H1 (cell line): ENCODE measurements at regions not wholly inside any gene's neighbourhood (a gene's known extent, or its start where the extent isn't known, plus 50 kb on each side); places are given as distances from the start of the nearest gene placed in this dataset.

Source experiments
- CTCF ChIA-PET: fragments of 300-600 bp; sonication (Branson Sonifier 250); formaldehyde crosslinking; loops from one replicate; lab custom pipeline; 2021; ENCODE audit not compliant: partially characterized antibody; lab: Charles Lee
- POLR2A ChIA-PET: fragments of 300-600 bp; sonication (Branson Sonifier 250); formaldehyde crosslinking; loops from one replicate; lab custom pipeline; 2021; ENCODE audit warnings: inconsistent platforms; ENCODE audit not compliant: partially characterized antibody; lab: Charles Lee
- DNase-seq, 2 experiments: peaks; one replicate each; pipeline versions ENCODE4 v3.0.0 to v3.0.0-alpha.2; 2010 to 2022; ENCODE audit warnings: low spot score in 2 of 2, low read depth in 1 of 2, mixed read lengths in 1 of 2
- FAIRE-seq: peaks from 2 replicates; lab custom pipeline; 2011; peaks lifted over from hg19 to GRCh38; lab: Jason Lieb, UNC
- H2AFZ ChIP-seq: 2 replicates; pipeline ENCODE4 v1.8.1; 2012; ENCODE audit warnings: low read length, inconsistent platforms
- H2AK5ac ChIP-seq: 2 replicates; pipeline ENCODE4 v1.6.1; 2013; ENCODE audit warnings: low read depth, low read length
- H2BK120ac ChIP-seq: replicated peaks from 2 replicates; pipeline ENCODE3; 2013; ENCODE audit warnings: low read depth, low read length, inconsistent platforms
- H2BK12ac ChIP-seq: 2 replicates; pipeline ENCODE4 v1.6.1; 2013; ENCODE audit warnings: low read depth, low read length
- H2BK15ac ChIP-seq: 2 replicates; pipeline ENCODE4 v1.6.1; 2013; ENCODE audit warnings: low read length
- H2BK20ac ChIP-seq: 2 replicates; pipeline ENCODE4 v1.6.1; 2013; ENCODE audit warnings: low read length
- H2BK5ac ChIP-seq: 2 replicates; pipeline ENCODE4 v1.6.1; 2013; ENCODE audit warnings: low read depth, low read length
- H3K14ac ChIP-seq: 2 replicates; pipeline ENCODE4 v1.6.1; 2013; ENCODE audit warnings: inconsistent platforms; ENCODE audit not compliant: insufficient read length
- H3K18ac ChIP-seq: 2 replicates; pipeline ENCODE4 v1.6.1; 2013; ENCODE audit warnings: low read length; ENCODE audit errors: extremely low read depth
- H3K23ac ChIP-seq: 2 replicates; pipeline ENCODE4 v1.6.1; 2013; ENCODE audit warnings: inconsistent platforms; ENCODE audit not compliant: insufficient read length
- H3K23me2 ChIP-seq: 2 replicates; pipeline ENCODE4 v1.6.1; 2013; ENCODE audit warnings: low read depth, low read length
- H3K27ac ChIP-seq: 2 replicates; pipeline ENCODE4 v1.6.1; 2011; ENCODE audit warnings: low read depth, low read length, inconsistent platforms
- H3K27me3 ChIP-seq, 4 experiments: replicated peaks in 1 of 4; 1 replicate in 1 of 4; 2 replicates in 3 of 4; pipeline versions ENCODE4 v1.6.1 to v1.8.1; 2011 to 2013; ENCODE audit warnings: low read length in 3 of 4, mild to moderate bottlenecking in 3 of 4, inconsistent platforms in 2 of 4, mixed read lengths in 2 of 4, moderate library complexity in 1 of 4; ENCODE audit not compliant: control insufficient read depth in 3 of 4, insufficient read depth in 3 of 4; ENCODE audit errors: extremely low read depth in 1 of 4
- H3K36me3 ChIP-seq, 4 experiments: 2 replicates each; pipeline versions ENCODE4 v1.6.1 to v1.8.1; 2011 to 2013; ENCODE audit warnings: mild to moderate bottlenecking in 4 of 4, low read length in 3 of 4, moderate library complexity in 2 of 4, control low read depth in 1 of 4, inconsistent platforms in 1 of 4; ENCODE audit not compliant: insufficient read depth in 4 of 4, control insufficient read depth in 2 of 4
- H3K4ac ChIP-seq: replicated peaks from 2 replicates; pipeline ENCODE3; 2013; ENCODE audit warnings: low read length, low read depth, mixed read lengths, inconsistent platforms; ENCODE audit not compliant: insufficient read length
- H3K4me1 ChIP-seq, 4 experiments: replicated peaks in 1 of 4; 1 replicate in 1 of 4; 2 replicates in 3 of 4; pipeline versions ENCODE4 v1.6.1 to v1.8.1; 2011 to 2013; ENCODE audit warnings: low read length in 3 of 4, inconsistent platforms in 2 of 4, mixed read lengths in 1 of 4; ENCODE audit not compliant: insufficient read depth in 4 of 4, control insufficient read depth in 3 of 4
- H3K4me2 ChIP-seq, 2 experiments: 2 replicates each; pipeline versions ENCODE4 v1.6.1 to v1.8.1; 2011 to 2013; ENCODE audit warnings: low read depth in 2 of 2, low read length in 2 of 2, control low read depth in 1 of 2, inconsistent platforms in 1 of 2, mild to moderate bottlenecking in 1 of 2; ENCODE audit not compliant: insufficient read depth in 1 of 2
- H3K4me3 ChIP-seq, 4 experiments: fragments of 200-600, 300-600 bp in 1 of 4; sonication (generic), shearing (Covaris generic), sonication (Bioruptor Twin) in 1 of 4; 2 replicates each; pipeline versions ENCODE4 v1.5.1 to v1.8.1; 2011 to 2016; ENCODE audit warnings: low read length in 4 of 4, low read depth in 3 of 4, control low read depth in 2 of 4, inconsistent platforms in 2 of 4, mild to moderate bottlenecking in 2 of 4, mixed read lengths in 1 of 4, moderate library complexity in 1 of 4; ENCODE audit not compliant: insufficient read depth in 2 of 4; ENCODE audit errors: extremely low read depth in 1 of 4
- H3K56ac ChIP-seq: replicated peaks from 2 replicates; pipeline ENCODE3; 2013; ENCODE audit warnings: low read depth, mild to moderate bottlenecking, mixed read lengths, low read length, inconsistent platforms; ENCODE audit not compliant: insufficient read length
- H3K79me1 ChIP-seq: 2 replicates; pipeline ENCODE4 v1.6.1; 2013; ENCODE audit warnings: low read depth, low read length, control low read depth
- H3K79me2 ChIP-seq, 2 experiments: 2 replicates each; pipeline versions ENCODE4 v1.6.1 to v1.8.1; 2012 to 2013; ENCODE audit warnings: low read length in 2 of 2, mild to moderate bottlenecking in 2 of 2, inconsistent platforms in 1 of 2; ENCODE audit not compliant: insufficient read depth in 2 of 2, control insufficient read depth in 1 of 2
- H3K9ac ChIP-seq, 4 experiments: replicated peaks in 1 of 4; 1 replicate in 1 of 4; 2 replicates in 3 of 4; pipeline versions ENCODE4 v1.6.1 to v1.8.1; 2011 to 2013; ENCODE audit warnings: low read depth in 3 of 4, low read length in 3 of 4, control low read depth in 2 of 4, mild to moderate bottlenecking in 2 of 4, moderate library complexity in 2 of 4, inconsistent platforms in 1 of 4; ENCODE audit errors: extremely low read depth in 1 of 4
- H3K9me3 ChIP-seq, 2 experiments: 2 replicates each; pipeline versions ENCODE4 v1.6.1 to v1.8.1; 2012 to 2013; ENCODE audit warnings: mild to moderate bottlenecking in 2 of 2, moderate library complexity in 2 of 2, control low read depth in 1 of 2, inconsistent platforms in 1 of 2, low read depth in 1 of 2, low read length in 1 of 2, mixed read lengths in 1 of 2; ENCODE audit not compliant: insufficient read depth in 2 of 2
- H4K20me1 ChIP-seq, 2 experiments: replicated peaks in 1 of 2; 2 replicates each; pipeline versions ENCODE3 to v1.8.1; 2011 to 2013; ENCODE audit warnings: inconsistent platforms in 2 of 2, low read length in 2 of 2, mild to moderate bottlenecking in 1 of 2; ENCODE audit not compliant: insufficient read depth in 2 of 2, control insufficient read depth in 1 of 2
- H4K5ac ChIP-seq: 2 replicates; pipeline ENCODE4 v1.6.1; 2013; ENCODE audit warnings: low read length, low read depth, mixed read lengths, inconsistent platforms; ENCODE audit not compliant: insufficient read length
- H4K8ac ChIP-seq: 2 replicates; pipeline ENCODE4 v1.8.0; 2013; ENCODE audit warnings: mild to moderate bottlenecking, moderate library complexity, low read length, inconsistent platforms; ENCODE audit not compliant: insufficient read depth; ENCODE audit errors: extremely low read depth
- H4K91ac ChIP-seq: replicated peaks from 2 replicates; pipeline ENCODE3; 2013; ENCODE audit warnings: low read length, mixed read lengths, inconsistent platforms; ENCODE audit not compliant: insufficient read length
- EP300 ChIP-seq, 2 experiments: IDR thresholded peaks; 1 replicate in 1 of 2; 2 replicates in 1 of 2; pipeline ENCODE4 v1.6.1; 2011 to 2012; ENCODE audit warnings: low read depth in 2 of 2, low read length in 2 of 2, mild to moderate bottlenecking in 2 of 2, borderline replicate concordance in 1 of 2, inconsistent platforms in 1 of 2, moderate library complexity in 1 of 2
- SIN3A ChIP-seq, 2 experiments: IDR thresholded peaks in 1 of 2; conservative IDR thresholded peaks in 1 of 2; 2 replicates each; pipeline ENCODE4 v1.6.1; 2011 to 2012; ENCODE audit warnings: low read length in 2 of 2, improper control_type of control experiment in 1 of 2, low read depth in 1 of 2, mild to moderate bottlenecking in 1 of 2
- WGBS, 2 experiments: shearing (Covaris generic) in 1 of 2; methylation state at CpG; one replicate each; pipeline versions ENCODE4 v1.1.6 to v1.1.7; 2013 to 2015; ENCODE audit warnings: low lambda C conversion rate in 2 of 2, mixed read lengths in 2 of 2, inconsistent platforms in 1 of 2, low coverage in 1 of 2, missing lambda C conversion rate in 1 of 2; ENCODE audit not compliant: insufficient replicate concordance in 2 of 2, insufficient coverage in 1 of 2, insufficient read length in 1 of 2; ENCODE audit errors: extremely low coverage in 1 of 2, missing lambda C conversion rate in 1 of 2; 5-methylcytosine and 5-hydroxymethylcytosine counted together

GRCh38 chr6:101224751-101225150, 168.8 kb upstream of the GRIK2 start:
- H3K79me1 ChIP-seq = no peaks in the 10 kb centered on the region
- DNase-seq (no peak), FAIRE-seq (no peak)
- H3K23me2 ChIP-seq = no peaks in the 10 kb centered on the region
- no peak overlapping the region for H3K23ac ChIP-seq
- H2AFZ ChIP-seq = no peak overlapping the region
- TF ChIP-seq EP300 (IDR thresholded peaks at IDR 0.05; ENCODE audit: borderline replicate concordance in 1 of 2, low read depth in 2 of 2, low read length in 2 of 2) = peak in 1 of 2 experiments; percentile 41; a peak in 1 of 3 replicates
- TF ChIP-seq SIN3A (conservative IDR thresholded peaks at IDR 0.05 in 1 of 2, IDR thresholded peaks at IDR 0.05 in 1 of 2; ENCODE audit: low read depth in 1 of 2, low read length in 2 of 2) = no peak
- no peak overlapping the region for H3K4me3 ChIP-seq
- WGBS, 2 experiments = 94% methylated on average over 6 of the region's 6 CpGs; no CpG with 5 or more reads in 1 of the 2 experiments
- H4K91ac ChIP-seq = no peak overlapping the region
- POLR2A ChIA-PET = no interaction called here
- no peak overlapping the region for H3K27ac ChIP-seq
- no peak overlapping the region for H4K5ac ChIP-seq
- H3K27me3 ChIP-seq = no peaks in the 10 kb centered on the region
- peaks cover 4 to 8% of the 10 kb centered on the region in 2 experiments; a peak in 2 of 4 replicates for H3K9me3 ChIP-seq
- H3K14ac ChIP-seq = no peak overlapping the region
- H2BK5ac ChIP-seq = no peak overlapping the region
- H3K56ac ChIP-seq = no peak overlapping the region
- no peak overlapping the region for H3K4me2 ChIP-seq
- no peak overlapping the region for H2BK12ac ChIP-seq
- H3K79me2 ChIP-seq = no peaks in the 10 kb centered on the region
- H3K18ac ChIP-seq = no peak overlapping the region
- no peak overlapping the region for H2BK120ac ChIP-seq
- H2AK5ac ChIP-seq = no peak overlapping the region
- no peaks in the 10 kb centered on the region for H4K20me1 ChIP-seq
- no peak overlapping the region for H4K8ac ChIP-seq
- H3K36me3 ChIP-seq = no peaks in the 10 kb centered on the region
- CTCF ChIA-PET = interaction anchor here (1.1 to 6.5 kb wide), 3 partner anchors 9 to 153 kb away, joined by 3 to 49 read pairs (median 3); no protein-coding TSS in a partner anchor
- H3K4ac ChIP-seq = no peak overlapping the region
- peaks cover 0 to 8% (median 3%) of the 10 kb centered on the region in 4 experiments; a peak in 4 of 7 replicates for H3K4me1 ChIP-seq
- H2BK15ac ChIP-seq = no peak overlapping the region
- no peak overlapping the region for H2BK20ac ChIP-seq
- H3K9ac ChIP-seq = no peak overlapping the region
